OCI-LY3 (cell line): ENCODE measurements at regions not wholly inside any gene's neighbourhood (a gene's known extent, or its start where the extent isn't known, plus 50 kb on each side); places are given as distances from the start of the nearest gene placed in this dataset.

Experiments used
- EZH2phosphoT487 ChIP-seq: fragments of 200-600 bp; shearing (Covaris generic); IDR thresholded peaks from 2 replicates; pipeline ENCODE4 v1.6.1; 2018; ENCODE audit warnings: antibody characterized with exemption, mixed run types, low read depth
- TF ChIP-seq, protein P1 (sequence below): fragments of 200-600, 300-600 bp; sonication (generic); IDR thresholded peaks from 2 replicates; pipeline ENCODE4 v1.5.1; 2014; ENCODE audit warnings: antibody characterized with exemption, low read length, low read depth

DNA sequence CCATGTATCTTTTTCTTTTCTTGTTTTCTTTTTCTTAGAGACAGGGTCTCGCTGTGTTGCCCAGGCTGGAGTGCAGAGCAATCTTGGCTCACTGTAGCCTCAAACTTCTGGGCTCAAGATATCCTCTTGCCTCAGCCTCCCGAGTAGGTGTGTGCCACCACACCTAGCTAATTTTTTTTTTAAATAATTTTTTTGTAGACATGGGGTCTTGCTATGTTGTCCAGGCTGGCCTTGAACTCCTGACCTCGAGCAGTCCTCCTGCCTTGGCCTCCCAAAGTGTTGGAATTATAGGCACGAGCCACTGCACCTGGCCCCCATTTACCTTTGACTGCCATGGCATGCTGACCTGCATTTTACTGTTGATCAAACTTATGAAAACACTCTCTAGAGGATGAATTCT lies 198.6 kb downstream of the SOX4 start:
- TF ChIP-seq, protein P1, sequence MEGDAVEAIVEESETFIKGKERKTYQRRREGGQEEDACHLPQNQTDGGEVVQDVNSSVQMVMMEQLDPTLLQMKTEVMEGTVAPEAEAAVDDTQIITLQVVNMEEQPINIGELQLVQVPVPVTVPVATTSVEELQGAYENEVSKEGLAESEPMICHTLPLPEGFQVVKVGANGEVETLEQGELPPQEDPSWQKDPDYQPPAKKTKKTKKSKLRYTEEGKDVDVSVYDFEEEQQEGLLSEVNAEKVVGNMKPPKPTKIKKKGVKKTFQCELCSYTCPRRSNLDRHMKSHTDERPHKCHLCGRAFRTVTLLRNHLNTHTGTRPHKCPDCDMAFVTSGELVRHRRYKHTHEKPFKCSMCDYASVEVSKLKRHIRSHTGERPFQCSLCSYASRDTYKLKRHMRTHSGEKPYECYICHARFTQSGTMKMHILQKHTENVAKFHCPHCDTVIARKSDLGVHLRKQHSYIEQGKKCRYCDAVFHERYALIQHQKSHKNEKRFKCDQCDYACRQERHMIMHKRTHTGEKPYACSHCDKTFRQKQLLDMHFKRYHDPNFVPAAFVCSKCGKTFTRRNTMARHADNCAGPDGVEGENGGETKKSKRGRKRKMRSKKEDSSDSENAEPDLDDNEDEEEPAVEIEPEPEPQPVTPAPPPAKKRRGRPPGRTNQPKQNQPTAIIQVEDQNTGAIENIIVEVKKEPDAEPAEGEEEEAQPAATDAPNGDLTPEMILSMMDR = no peak
- TF ChIP-seq EZH2phosphoT487 = no peak
